Loucy (cell line): ENCODE measurements at regions not wholly inside any gene's neighbourhood (a gene's known extent, or its start where the extent isn't known, plus 50 kb on each side); places are given as distances from the start of the nearest gene placed in this dataset.
"Not testable (repeated sequence)": the region's sequence is repeated elsewhere in the genome, so short reads cannot be mapped to it uniquely, and the experiment has no call there.

Source experiments
- H2AFZ ChIP-seq: fragments of 200-600 bp; sonication (generic); 2 replicates; pipeline ENCODE4 v1.6.0; 2016; ENCODE audit warnings: antibody characterized with exemption, mild to moderate bottlenecking, low read length, moderate library complexity
- H3F3A ChIP-seq: fragments of 200-600 bp; 2 replicates; pipeline ENCODE4 v1.6.0; 2016; ENCODE audit warnings: antibody characterized with exemption, low read depth, mild to moderate bottlenecking
- H3K27me3 ChIP-seq: fragments of 200-600 bp; sonication (generic); 2 replicates; pipeline ENCODE4 v1.6.1; 2014; ENCODE audit warnings: low read length, mild to moderate bottlenecking; ENCODE audit not compliant: insufficient read depth, poor library complexity, severe bottlenecking
- H3K36me3 ChIP-seq: fragments of 200-600 bp; sonication (generic); 2 replicates; pipeline ENCODE4 v1.6.1; 2016; ENCODE audit warnings: low read length; ENCODE audit not compliant: insufficient read depth
- H3K4me1 ChIP-seq: fragments of 200-600 bp; sonication (generic); 2 replicates; pipeline ENCODE4 v1.5.1; 2014; ENCODE audit warnings: low read length, mild to moderate bottlenecking; ENCODE audit not compliant: insufficient read depth, poor library complexity, severe bottlenecking
- H3K4me2 ChIP-seq: fragments of 200-600 bp; sonication (generic); 2 replicates; pipeline ENCODE4 v1.6.0; 2014; ENCODE audit warnings: antibody characterized with exemption, low read length, low read depth, mild to moderate bottlenecking; ENCODE audit not compliant: poor library complexity, severe bottlenecking
- H3K4me3 ChIP-seq: fragments of 200-600 bp; sonication (generic); 2 replicates; pipeline ENCODE4 v1.5.1; 2014; ENCODE audit warnings: low read length, mild to moderate bottlenecking, mixed read lengths; ENCODE audit not compliant: poor library complexity, severe bottlenecking
- H3K79me2 ChIP-seq: fragments of 200-600 bp; sonication (generic); 2 replicates; pipeline ENCODE4 v1.6.1; 2014; ENCODE audit warnings: low read length; ENCODE audit not compliant: insufficient read depth
- H3K9ac ChIP-seq: fragments of 200-600 bp; sonication (generic); 2 replicates; pipeline ENCODE4 v1.6.0; 2014; ENCODE audit warnings: mild to moderate bottlenecking, low read depth, low read length, moderate library complexity; ENCODE audit not compliant: poor library complexity, severe bottlenecking
- H3K9me2 ChIP-seq: fragments of 200-600 bp; sonication (generic); replicated peaks from 2 replicates; pipeline ENCODE4 v1.6.1; 2016; ENCODE audit warnings: low read depth, low read length, mixed read lengths
- H3K9me3 ChIP-seq: fragments of 200-600 bp; sonication (generic); 2 replicates; pipeline ENCODE4 v1.6.1; 2014; ENCODE audit warnings: mild to moderate bottlenecking, antibody characterized with exemption, low read length, low read depth; ENCODE audit not compliant: insufficient read depth
- H4K20me1 ChIP-seq: fragments of 200-600 bp; sonication (generic); 2 replicates; pipeline ENCODE4 v1.6.0; 2014; ENCODE audit warnings: antibody characterized with exemption, low read length, mild to moderate bottlenecking; ENCODE audit not compliant: insufficient read depth, poor library complexity, severe bottlenecking
- CTCF ChIP-seq: fragments of 200-600 bp; sonication (generic); conservative IDR thresholded peaks from 2 replicates; pipeline ENCODE4 v1.5.1; 2014; ENCODE audit warnings: mild to moderate bottlenecking, antibody characterized with exemption, low read length
- EZH2phosphoT487 ChIP-seq: fragments of 200-600 bp; IDR thresholded peaks from 2 replicates; pipeline ENCODE4 v1.6.1; 2018; ENCODE audit warnings: antibody characterized with exemption, mild to moderate bottlenecking, moderate library complexity, borderline replicate concordance

- Histone ChIP-seq H3K9me3 (no peaks in the 10 kb centered on the region), H3K4me3 (no peak overlapping the region), H3K9me2 (no peaks in the 10 kb centered on the region), H4K20me1 (no peaks in the 10 kb centered on the region), H3K79me2 (no peaks in the 10 kb centered on the region), H3K4me1 (no peaks in the 10 kb centered on the region), H3F3A (no peaks in the 10 kb centered on the region), H3K4me2 (no peak overlapping the region), H3K27me3 (no peaks in the 10 kb centered on the region), H2AFZ (no peak overlapping the region), H3K36me3 (no peaks in the 10 kb centered on the region), H3K9ac (no peak overlapping the region)
- TF ChIP-seq EZH2phosphoT487 (no peak), CTCF (no peak)
Measured at GRCh38 chr10:90096196-90096595, 394.8 kb downstream of the KIF20B start.

- not testable (repeated sequence) for H3K4me3 ChIP-seq, H3K9ac ChIP-seq, H3K4me1 ChIP-seq, H3K9me3 ChIP-seq, H3K36me3 ChIP-seq, H4K20me1 ChIP-seq, H3F3A ChIP-seq, H3K27me3 ChIP-seq, H3K4me2 ChIP-seq, H3K9me2 ChIP-seq, H2AFZ ChIP-seq, H3K79me2 ChIP-seq
Measured at GRCh38 chr10:90107581-90107980, 406.2 kb downstream of the KIF20B start.

GRCh38 chr10:90111671-90112070 is 410.3 kb downstream of the KIF20B start:
- H3K4me1 ChIP-seq = no peaks in the 10 kb centered on the region
- H3K9me3 ChIP-seq = no peaks in the 10 kb centered on the region
- H3K4me3 ChIP-seq = no peak overlapping the region
- TF ChIP-seq CTCF (no peak), EZH2phosphoT487 (no peak)
- H3K27me3 ChIP-seq = no peaks in the 10 kb centered on the region
- no peak overlapping the region for H3K9ac ChIP-seq
- no peaks in the 10 kb centered on the region for H3F3A ChIP-seq
- no peaks in the 10 kb centered on the region for H4K20me1 ChIP-seq
- H3K4me2 ChIP-seq = no peak overlapping the region
- H3K79me2 ChIP-seq = no peaks in the 10 kb centered on the region
- H3K9me2 ChIP-seq = no peaks in the 10 kb centered on the region
- no peaks in the 10 kb centered on the region for H3K36me3 ChIP-seq
- no peak overlapping the region for H2AFZ ChIP-seq

- Histone ChIP-seq H3K27me3 (no peaks in the 10 kb centered on the region), H3K9me2 (no peaks in the 10 kb centered on the region)
- TF ChIP-seq EZH2phosphoT487 = no peak
- TF ChIP-seq CTCF = no peak
Measured at GRCh38 chr10:90112681-90113080, 411.3 kb downstream of the KIF20B start.

GRCh38 chr10:90118567-90118966 is 417.2 kb downstream of the KIF20B start:
- not testable (repeated sequence) for H3K4me3 ChIP-seq, H3K4me2 ChIP-seq, H3K9ac ChIP-seq, H2AFZ ChIP-seq, H3K9me2 ChIP-seq, H4K20me1 ChIP-seq, H3K27me3 ChIP-seq, H3F3A ChIP-seq, H3K9me3 ChIP-seq, H3K4me1 ChIP-seq, H3K79me2 ChIP-seq, H3K36me3 ChIP-seq

More at GRCh38 chr10:90112681-90113080, 411.3 kb downstream of the KIF20B start:
- Histone ChIP-seq H3K9ac (no peak overlapping the region), H3K4me3 (no peak overlapping the region), H3K4me1 (no peaks in the 10 kb centered on the region), H3K36me3 (no peaks in the 10 kb centered on the region), H3F3A (no peaks in the 10 kb centered on the region), H2AFZ (no peak overlapping the region), H4K20me1 (no peaks in the 10 kb centered on the region), H3K9me3 (no peaks in the 10 kb centered on the region), H3K4me2 (no peak overlapping the region), H3K79me2 (no peaks in the 10 kb centered on the region)
